Kidney epithelial cell (primary cell): ENCODE measurements at regions not wholly inside any gene's neighbourhood (a gene's known extent, or its start where the extent isn't known, plus 50 kb on each side); places are given as distances from the start of the nearest gene placed in this dataset.

Source experiments
- DNase-seq: peaks from one replicate; pipeline ENCODE4 v3.0.0-alpha.2; 2010; ENCODE audit warnings: low read depth
- H3K27me3 ChIP-seq: 2 replicates; pipeline ENCODE4 v1.6.0; 2011; ENCODE audit warnings: low read length; ENCODE audit not compliant: control insufficient read depth, insufficient read depth
- H3K36me3 ChIP-seq: 2 replicates; pipeline ENCODE4 v1.5.1; 2011; ENCODE audit warnings: low read length; ENCODE audit not compliant: control insufficient read depth, insufficient read depth
- H3K4me3 ChIP-seq: 2 replicates; pipeline ENCODE4 v1.5.1; 2011; ENCODE audit warnings: low read depth, mild to moderate bottlenecking, control low read depth, low read length
- TF ChIP-seq, protein P1 (sequence below): IDR thresholded peaks from 2 replicates; pipeline ENCODE4 v1.5.1; 2011; ENCODE audit warnings: mild to moderate bottlenecking, moderate library complexity, low read length, control low read depth, inconsistent platforms; ENCODE audit not compliant: insufficient read depth, poor library complexity, severe bottlenecking

DNA sequence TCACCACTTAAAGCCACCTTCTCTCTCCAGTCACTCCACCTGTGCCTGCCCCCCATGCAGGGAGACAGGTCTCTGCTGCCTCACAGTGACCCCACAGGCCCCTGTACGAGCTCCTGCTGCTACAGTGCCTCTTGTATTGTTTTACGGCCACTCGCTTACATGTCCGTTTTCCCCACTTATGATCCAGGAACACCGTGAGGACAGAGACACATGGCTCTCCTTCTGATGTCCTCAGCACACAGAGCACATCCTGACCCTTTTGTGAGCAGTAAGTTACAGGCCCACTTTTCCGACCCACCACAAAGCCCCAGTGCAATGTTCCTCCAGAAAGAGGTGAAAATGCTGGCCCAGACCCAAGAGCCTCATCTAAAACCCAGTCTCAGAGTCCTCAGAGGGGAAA is 84.8 kb upstream of the GNAO1 start:
- Histone ChIP-seq H3K27me3 (no peaks in the 10 kb centered on the region), H3K36me3 (no peaks in the 10 kb centered on the region), H3K4me3 (no peak overlapping the region)
- TF ChIP-seq, protein P1, sequence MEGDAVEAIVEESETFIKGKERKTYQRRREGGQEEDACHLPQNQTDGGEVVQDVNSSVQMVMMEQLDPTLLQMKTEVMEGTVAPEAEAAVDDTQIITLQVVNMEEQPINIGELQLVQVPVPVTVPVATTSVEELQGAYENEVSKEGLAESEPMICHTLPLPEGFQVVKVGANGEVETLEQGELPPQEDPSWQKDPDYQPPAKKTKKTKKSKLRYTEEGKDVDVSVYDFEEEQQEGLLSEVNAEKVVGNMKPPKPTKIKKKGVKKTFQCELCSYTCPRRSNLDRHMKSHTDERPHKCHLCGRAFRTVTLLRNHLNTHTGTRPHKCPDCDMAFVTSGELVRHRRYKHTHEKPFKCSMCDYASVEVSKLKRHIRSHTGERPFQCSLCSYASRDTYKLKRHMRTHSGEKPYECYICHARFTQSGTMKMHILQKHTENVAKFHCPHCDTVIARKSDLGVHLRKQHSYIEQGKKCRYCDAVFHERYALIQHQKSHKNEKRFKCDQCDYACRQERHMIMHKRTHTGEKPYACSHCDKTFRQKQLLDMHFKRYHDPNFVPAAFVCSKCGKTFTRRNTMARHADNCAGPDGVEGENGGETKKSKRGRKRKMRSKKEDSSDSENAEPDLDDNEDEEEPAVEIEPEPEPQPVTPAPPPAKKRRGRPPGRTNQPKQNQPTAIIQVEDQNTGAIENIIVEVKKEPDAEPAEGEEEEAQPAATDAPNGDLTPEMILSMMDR = no peak
- DNase-seq = no peak

DNA sequence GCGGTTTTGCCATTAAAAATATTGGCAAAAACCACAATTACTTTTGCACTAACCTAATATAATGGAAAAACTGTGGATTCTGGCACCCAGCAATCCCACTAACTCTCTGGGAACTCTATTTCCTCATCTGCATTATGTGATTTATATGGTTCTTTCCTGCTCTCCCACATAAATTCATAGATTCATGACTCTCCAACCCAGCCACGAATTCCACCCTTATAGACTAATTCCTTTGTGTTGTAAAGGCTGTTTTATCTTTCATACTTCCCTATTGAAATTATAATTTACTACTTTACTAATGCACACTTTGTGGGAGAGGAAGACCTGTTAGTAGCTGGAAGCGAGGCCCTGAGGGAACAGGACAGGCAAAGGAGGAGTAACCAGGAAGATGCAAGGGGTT is 88.4 kb upstream of the GNAO1 start:
- TF ChIP-seq, protein P1 = no peak
- no peak for DNase-seq
- Histone ChIP-seq H3K36me3 (no peaks in the 10 kb centered on the region), H3K27me3 (no peaks in the 10 kb centered on the region), H3K4me3 (no peak overlapping the region)

DNA sequence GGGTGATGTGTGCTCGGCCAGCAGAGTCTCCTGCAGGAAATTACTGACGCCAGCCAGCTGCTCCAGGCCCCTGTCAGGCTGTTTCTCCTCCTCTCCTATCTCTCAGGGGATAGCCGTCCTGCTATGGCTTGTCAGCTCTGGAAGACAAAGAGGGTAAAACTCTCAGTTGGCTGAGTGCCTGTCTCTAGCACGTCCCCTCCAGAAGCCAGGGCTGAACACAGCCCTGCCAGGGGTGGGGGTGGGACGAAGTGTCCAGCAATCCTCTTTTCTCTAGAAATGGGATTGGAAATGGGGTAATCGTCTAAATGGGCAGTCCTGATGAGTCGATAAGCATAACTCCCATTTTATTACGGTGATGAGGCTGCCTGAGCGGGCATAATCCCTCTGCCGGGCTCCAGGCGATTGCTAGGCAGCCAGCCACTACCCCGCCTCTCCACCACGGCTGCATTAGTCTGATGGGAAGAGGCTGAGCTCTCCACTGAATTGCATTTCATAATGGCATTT is 89.1 kb upstream of the GNAO1 start:
- TF ChIP-seq, protein P1 = no peak
- H3K27me3 ChIP-seq = no peaks in the 10 kb centered on the region
- no peaks in the 10 kb centered on the region for H3K36me3 ChIP-seq
- no peak for DNase-seq
- H3K4me3 ChIP-seq = no peak overlapping the region

DNA sequence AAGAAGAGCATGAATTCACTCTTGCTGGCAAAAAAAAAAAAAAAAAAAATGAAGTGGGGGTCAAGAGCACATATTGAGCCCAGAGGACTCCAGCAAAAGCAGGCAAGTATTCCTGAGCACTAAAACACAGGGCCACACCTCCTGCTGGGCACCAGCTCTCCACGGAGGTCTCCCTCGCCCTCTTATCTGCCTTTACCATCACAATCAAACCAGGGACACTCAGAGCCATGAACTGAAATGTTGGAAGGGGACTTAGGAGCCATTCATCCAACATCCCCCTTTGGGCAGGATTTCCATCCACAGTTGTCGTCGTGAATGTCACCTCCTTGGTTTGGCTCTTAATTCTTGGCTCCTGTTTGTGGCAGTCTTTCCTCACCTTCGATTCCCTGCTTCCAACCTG is 89.8 kb upstream of the GNAO1 start:
- no peak for DNase-seq
- H3K27me3 ChIP-seq = no peaks in the 10 kb centered on the region
- no peak overlapping the region for H3K4me3 ChIP-seq
- TF ChIP-seq, protein P1 = no peak
- no peaks in the 10 kb centered on the region for H3K36me3 ChIP-seq

DNA sequence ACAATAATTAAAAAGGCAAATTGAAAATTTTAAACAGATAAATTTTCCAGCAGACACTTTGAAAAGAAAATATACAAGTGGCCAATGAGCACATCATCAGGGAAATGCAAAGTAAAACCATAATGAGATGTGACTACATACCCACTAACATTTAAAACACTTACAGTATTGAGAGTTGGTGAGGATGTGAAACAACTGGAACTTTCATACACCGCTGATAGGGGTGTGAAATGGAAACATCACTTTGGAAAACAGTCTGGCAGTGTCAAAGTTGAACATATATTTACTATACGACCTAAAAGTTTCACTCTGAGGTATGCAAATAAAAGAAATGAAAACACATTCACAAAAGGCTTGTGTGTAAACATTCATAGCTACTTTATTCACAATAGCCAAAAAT is 94.0 kb upstream of the GNAO1 start:
- DNase-seq = no peak
- TF ChIP-seq, protein P1 = no peak
- no peaks in the 10 kb centered on the region for H3K36me3 ChIP-seq
- H3K4me3 ChIP-seq = no peak overlapping the region
- no peaks in the 10 kb centered on the region for H3K27me3 ChIP-seq

DNA sequence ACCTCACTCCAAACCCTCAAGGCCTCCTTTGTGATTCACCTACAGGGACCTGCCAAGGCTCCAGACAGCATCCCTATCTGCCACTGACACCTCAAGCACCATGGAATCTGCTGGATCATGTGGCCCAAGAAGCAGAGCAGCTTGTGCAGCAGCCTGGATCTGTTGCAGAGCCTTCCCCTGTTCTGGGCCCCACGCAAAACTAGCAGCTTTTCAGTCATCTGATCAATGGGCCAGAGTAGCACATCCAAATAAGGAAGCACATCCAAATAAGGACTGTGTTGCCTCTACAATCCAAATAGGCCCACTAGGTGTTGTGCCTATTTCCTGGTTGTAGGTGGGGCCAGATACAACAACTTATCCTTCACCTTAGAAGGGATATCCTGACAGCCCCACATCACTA is 97.1 kb upstream of the GNAO1 start:
- TF ChIP-seq, protein P1 = no peak
- Histone ChIP-seq H3K36me3 (no peaks in the 10 kb centered on the region), H3K4me3 (no peak overlapping the region)

More for the DNA sequence above, 97.1 kb upstream of the GNAO1 start:
- H3K27me3 ChIP-seq = no peaks in the 10 kb centered on the region
- DNase-seq = no peak
